ENCODE measurements at regions not wholly inside any gene's neighbourhood (a gene's known extent, or its start where the extent isn't known, plus 50 kb on each side); places are given as distances from the start of the nearest gene placed in this dataset.

DNA sequence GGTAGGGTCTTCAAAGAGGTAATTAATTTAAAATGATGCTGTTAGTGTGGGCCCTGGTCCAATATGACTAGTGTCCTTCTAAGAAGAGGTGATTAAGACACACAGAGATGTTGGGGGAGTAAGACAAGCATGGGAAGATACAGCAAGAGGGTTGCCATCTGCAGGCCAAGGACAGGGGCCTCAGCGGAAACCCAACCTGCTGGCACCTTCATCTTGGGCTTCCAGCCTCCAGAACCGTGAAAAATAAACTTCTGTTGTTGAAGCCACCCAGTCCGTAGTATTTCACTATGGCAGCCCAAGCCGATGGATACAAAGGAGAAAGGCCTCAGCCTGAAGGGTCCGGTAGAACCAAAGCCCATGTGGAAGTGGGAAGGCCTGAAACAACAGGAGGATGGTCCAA is 161.7 kb upstream of the UBE2E1 start:
- no peak for DNase-seq (ENCODE audit: low read depth)

DNA sequence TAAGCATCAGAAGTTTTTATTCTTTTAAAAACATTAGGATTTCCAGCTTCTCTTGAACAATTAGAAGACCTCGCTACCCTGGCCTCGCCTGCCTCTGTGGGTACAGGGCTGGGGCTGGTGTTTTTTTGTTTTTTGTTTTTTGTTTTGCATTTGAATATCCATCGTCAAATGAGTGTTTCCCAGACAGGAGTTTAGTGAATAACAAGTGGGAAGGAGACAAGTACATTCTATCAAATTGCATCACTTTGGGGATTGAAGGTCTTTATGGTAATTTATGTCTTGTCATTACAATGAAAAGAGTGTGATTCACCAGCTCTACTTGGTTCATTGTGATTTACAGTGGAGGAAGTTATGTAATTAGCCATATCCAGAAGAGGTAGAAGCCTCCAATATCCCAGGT is 161.1 kb upstream of the UBE2E1 start:
- no peak for DNase-seq (ENCODE audit: low read depth)

DNA sequence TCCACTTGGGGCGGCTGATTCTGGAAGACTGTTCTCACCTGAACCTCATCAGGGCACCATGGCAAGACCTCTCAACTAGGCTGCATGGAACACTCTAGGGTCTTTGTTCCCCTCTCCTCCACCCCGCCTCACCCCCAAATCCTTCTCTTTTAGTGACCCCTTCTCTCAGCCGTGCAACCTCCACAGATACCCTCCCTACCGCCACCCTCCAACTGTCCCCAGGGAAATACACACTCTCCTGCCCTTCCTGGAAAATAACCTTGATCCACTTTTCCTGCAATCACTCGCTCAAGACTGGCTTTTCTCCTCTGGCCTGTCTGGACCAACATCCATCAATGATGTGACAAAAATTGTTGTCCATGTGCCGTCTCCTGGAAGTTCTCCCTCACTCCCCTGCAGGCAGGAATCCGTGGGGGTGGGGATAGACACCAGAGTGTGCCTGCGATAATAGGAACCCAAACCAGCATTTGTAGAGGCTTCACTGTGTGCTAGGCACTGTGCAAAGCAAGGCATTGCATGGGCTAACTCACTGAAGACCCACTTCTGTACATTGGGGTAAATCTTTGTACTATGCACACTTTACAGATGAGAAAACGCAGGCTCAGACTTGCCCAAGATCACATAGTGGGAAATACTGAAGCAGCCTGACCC is 160.1 kb upstream of the UBE2E1 start:
- DNase-seq (ENCODE audit: low read depth): no peak

DNA sequence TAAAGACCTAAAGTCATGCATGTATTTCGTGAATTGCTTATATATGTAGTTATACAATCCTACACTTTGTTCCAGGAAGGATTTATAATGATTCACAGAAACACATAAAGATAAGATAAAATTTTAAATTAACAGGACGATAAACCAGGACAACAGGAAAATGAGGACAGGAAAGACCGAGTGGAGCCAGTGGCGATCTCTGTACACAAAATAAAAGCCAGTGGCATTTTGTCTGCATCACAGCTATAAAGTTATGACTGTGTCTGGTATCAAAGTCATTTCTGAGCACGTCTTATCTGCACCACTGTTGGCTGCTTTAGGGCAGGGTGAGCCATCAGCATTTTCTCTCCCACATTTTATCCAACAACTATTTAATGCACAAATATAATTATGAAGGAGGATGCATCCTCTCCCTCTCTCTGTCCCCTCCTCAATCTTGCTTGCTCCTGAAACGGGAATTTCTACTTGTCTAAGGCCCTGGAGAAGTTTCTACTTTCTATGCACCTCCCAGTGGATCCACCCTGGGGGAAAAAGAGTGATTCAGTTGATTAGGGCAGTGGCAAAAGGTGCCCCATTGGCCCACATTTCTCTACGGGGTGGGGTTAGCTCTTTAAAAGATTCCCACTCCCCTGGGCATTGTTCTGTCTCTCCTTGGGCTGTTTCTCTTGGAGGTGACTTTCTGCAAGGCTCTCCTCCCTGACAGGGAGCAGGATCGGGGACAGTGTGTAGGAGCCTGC is 159.4 kb upstream of the UBE2E1 start:
- no peak for DNase-seq (ENCODE audit: low read depth)

DNA sequence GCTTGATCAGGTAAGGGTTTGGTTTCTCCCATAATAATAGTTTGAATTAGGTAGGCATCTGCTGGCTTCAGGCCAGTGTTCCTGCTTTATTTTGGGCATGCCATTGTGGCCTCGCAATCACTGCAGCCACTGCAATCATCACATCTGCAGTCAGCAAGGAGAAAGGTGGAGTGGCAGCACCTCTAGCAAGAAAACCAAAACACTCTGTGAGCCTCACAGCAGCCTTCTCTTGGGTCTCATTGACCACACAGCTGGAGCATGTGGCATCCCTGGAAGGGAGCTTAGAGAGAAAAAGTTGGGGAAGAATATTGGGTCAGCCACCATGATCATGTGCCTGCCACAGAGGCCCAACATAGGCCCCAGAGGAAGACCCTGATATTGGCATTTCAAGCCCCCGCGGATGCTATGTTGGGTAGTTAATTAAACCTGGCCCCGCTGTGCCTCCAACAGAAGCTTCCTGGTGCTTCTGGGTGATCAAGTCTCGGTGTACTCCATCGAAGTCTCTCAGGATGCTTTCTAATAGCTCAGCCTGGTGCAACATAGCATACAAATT is 158.0 kb upstream of the UBE2E1 start:
- DNase-seq (ENCODE audit: low read depth): no peak

DNA sequence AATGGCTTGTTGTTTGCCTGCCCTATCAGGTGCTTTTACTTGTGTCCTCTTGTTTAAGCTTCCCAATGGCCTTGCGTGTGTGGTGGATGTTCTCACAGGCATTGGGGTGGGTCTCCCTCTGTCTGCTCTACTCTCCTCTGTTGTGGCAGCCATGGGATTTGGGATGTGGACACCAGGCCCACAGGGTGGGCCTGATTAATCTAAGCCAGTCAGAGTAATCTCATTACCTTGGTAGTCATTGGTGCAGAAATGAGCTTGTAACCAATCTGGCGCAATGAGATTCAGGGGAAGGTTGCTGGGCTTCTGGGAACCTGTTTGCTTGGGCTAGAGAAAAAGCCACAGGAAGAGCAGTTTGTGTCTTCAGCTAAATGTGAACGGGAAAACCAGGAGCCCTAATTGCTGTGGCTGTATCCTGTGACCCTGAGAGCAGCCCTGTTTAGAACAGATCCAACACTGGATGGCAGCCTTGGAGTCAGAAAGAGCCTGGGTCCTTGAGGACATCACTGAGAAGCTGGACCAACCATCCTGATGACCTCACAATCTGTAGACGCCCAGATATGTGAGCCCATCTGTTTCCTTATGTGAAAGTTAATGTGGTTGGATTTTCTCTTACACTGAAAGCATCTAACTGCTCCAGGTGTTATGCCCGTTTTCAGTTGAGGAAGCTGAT is 157.3 kb upstream of the UBE2E1 start:
- peak; percentile 46 for DNase-seq (ENCODE audit: low read depth)

DNA sequence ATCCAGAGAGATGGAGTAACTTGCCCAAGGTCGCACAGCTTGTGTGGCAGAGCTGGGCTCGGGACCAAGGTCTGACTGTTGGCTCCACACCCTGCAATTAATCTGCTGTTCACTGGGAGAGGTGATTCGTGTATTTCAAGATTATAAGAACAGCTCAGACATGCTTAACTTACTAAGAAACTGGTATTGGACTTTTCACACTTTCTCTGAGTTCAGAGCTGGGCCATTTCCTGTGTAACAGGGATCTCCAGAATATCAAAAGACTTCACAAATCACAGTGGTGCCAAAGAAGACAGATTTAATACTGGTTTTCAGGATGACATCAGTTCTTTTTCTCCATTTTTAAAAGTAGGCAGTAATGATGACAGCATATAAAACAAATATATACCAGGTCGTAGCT is 156.8 kb upstream of the UBE2E1 start:
- no peak for DNase-seq (ENCODE audit: low read depth)

DNA sequence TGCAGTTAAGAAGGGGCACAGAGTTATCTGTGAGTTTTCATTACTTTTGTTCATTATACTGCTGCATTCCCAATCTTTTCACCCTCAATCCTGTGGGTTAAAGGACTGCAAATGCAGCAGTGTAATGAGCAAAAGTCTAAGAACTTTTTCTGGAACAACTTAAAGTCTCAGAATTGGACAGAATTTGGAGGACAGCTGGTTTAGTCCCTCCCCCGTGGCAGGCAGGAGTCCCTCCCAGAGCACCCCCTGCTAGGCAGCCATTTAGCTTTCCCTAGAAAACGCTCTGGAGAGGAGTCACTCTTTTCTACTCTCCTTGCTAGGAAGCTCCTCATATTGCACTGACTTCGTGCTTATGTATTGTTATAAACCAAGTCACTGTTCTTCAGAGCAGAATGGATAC is 156.3 kb upstream of the UBE2E1 start:
- no peak for DNase-seq (ENCODE audit: low read depth)

DNA sequence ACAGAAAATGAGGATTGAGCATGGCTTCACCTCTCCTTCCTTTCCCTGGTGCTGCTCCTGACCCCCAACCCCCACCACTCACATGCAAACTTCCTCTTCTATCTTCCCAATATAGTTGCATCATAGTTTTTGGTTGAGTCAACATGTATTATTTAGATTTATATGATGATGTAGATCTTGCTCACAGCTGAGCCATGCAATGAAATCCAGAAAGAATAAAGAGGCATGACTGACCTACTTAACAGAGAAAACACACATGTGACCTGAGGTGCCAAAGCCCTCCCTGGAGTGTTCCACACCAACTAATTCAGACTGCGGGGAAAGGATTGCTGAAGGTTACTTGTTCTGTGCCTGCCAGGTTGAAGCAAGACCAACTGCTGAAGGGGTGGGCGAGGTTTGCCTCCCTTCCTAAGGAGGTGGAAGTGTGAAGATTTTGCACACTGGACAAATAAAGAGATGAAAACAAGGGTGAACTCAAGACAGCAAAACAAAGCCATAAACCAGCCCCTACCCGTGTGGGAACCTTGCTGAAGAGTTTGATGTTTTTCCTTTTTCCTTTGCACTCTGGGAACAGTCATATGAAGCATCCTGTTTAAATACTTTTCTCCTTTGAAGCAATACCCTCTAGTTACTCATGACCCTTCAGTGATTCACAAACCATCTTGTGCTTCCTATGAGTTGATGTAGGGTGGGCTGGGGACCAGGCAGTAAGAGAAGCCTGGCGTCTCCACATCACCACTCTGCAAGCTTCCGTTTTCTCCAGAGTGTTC is 155.2 kb upstream of the UBE2E1 start:
- DNase-seq (ENCODE audit: low read depth): peak; percentile 83

DNA sequence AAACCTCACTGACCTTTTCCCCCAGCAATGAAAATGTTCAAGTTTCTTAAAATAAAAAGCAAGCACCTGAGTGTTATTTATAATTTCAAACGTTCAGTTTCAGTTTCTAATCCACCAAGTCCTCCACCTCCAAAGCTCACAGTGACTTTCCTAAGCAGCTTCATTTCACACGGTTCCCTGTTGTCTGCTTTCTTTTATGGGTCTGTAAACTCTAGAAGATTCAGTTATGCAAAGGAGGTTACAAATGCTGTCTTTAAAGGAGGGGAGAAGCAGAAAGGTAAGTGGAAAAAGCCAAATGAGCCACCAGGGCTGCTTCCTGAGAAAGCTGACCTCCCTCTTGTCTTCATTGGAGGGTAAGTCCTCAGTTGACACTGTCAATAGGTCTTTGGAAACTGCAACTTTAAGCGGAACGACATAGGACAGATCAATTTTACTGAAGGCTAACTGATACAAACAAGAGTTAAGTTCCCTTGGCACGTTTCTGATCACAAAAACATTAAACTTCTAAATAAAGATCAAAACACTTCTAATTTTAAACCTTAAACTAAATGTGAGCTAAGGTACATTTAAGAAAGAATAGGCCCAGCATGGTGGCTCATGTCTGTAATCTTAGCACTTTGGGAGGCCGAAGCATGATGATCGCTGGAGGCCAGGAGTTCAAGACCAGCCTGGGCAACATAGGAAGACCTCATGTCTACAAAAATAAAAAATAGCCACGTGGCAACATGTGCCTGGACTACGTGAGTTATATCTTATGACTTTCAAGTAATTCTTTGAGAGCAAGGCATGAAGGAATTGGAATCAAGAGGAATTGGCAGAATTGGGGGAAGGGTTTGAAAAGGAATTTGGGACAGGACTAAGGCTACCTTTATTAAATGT is 151.9 kb upstream of the UBE2E1 start:
- DNase-seq (ENCODE audit: low read depth): no peak

DNA sequence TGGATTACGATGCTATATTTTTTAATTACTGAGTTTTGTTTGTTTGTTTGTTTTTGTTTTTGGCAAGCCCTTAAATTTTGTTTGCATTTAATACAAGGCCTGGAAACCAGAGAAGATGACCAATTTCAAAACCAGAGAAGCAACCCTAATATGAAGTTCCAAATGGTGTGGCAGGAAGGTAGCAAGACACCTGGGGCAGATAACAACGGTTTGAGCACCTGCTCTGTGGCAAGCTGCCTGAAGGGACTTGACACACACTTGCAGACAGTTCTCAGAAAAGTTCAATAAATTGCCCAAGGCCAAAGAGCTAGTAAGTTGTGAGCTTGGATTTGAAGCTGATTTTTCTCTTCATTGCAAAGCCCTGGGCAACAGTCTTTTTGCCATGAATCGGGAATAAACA is 151.2 kb upstream of the UBE2E1 start:
- DNase-seq (ENCODE audit: low read depth): no peak

DNA sequence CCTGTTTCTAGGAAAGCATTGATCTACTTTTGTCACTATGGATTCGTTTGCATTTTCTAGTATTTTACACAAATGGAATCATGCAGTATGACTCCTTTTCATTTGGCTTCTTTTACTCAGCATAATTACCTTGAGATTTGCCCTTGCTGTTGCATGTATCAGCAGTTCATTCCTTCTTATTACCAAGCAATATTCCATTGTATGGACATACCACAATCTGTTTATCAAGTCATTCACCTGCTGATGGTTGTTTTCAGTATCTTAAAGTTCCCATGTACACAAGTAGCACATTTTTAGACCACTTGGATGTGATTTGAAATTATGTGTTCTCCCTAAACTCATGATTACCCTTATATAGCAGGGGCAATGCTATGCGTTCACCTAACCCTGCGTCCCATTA is 150.0 kb upstream of the UBE2E1 start:
- no peak for DNase-seq (ENCODE audit: low read depth)

DNA sequence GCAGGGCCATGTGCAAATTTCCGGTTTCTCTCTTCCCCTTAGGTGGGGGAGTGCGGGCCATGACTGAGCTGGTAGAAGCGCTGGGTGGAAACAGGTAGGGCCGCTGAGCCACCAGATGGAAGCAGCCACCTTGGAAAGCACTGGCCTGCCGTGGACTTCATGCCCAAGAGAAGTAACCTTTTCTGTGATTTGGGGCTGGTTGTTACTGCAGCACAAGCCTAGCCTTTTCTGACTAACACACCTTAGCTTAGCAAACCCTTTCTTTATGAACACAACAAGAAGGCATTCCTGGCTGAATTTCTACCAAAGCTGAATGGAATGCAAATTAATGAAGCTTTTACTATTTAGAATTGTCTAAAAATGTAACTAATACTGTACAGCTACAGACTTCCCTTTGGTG is 149.6 kb upstream of the UBE2E1 start:
- DNase-seq (ENCODE audit: low read depth): no peak

DNA sequence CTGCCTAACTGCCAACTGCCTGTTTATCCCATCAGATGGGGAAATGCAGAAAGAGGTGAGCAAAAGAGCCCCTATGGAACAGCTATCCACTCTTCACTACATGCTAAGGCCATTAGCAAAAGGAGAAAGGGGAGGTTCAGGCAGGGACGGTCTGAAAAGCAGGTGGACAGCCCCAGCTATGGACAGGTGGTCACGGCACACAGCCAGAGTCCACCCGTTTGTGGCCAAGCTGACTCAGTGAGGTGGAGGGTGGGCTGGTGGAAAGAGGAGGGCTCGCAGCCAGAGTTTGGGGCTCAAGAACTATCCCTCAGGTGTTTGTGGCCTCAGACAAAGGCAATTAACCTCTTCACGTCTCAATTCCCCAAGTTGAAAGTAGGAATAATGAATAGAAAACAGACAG is 148.9 kb upstream of the UBE2E1 start:
- no peak for DNase-seq (ENCODE audit: low read depth)

DNA sequence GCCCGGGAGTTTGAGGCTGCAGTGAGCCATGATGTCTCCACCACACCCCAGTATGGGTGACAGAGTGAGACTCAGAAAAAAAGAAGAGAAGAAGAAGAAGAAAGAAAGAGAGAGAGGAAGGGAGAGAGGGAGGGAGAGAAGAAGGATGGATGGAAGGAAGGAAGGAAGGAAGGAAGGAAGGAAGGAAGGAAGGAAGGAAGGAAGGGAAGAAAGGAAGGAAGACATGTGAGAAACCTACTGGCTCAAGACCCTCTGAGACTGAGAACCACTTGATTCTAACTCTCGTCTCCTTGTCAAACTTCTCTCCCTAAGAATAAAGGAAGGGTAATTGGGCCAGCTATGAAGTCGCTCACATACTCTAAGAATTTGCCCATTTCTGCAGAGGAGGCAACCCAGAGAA is 148.1 kb upstream of the UBE2E1 start:
- DNase-seq (ENCODE audit: low read depth): no peak

DNA sequence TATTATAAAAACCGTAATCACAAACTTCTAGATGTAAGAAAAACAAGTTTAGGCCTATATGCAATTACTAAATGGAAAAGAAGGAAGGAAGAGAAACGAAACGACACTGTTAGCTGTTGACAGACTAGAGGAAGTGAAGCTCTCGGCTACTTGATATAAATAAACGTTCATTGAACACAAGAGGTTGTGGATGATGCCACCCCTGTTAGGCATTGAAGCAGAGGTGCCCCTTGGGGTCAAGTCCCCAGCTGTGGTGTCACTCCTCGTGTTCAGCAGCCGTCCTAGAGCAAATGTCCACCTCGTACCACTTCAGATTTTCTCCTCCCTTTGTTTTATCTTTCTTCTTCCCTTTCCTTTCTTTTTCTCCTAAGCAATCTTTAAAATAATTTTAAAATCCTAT is 146.5 kb upstream of the UBE2E1 start:
- no peak for DNase-seq (ENCODE audit: low read depth)

DNA sequence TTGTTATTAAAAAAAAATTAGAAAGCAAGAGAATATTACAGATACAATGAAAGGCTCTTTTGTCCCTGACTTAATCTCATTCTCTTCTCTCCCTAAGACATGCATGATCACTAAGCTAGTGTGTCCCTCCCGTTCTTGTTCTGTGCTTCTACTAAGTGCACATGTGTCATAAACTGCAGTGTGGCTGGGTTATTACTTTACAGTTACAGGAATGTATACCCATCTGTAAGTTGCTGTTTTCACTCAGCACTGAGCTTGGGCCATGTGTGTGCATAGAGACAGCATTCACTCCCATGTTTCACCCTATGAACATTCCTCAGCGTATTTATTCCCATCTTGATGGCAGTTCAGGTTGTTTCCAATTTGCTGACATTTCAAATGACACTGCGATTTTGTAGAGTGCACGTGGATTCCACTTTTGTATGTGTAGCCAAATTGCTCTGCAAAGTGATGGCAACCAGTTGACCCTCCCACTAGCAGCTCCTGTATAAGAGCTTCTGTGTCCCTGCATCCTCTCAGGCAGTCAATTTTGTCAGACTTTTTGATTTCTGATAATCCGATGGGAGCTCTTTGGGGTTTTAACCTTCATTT is 145.8 kb upstream of the UBE2E1 start:
- no peak for DNase-seq (ENCODE audit: low read depth)

DNA sequence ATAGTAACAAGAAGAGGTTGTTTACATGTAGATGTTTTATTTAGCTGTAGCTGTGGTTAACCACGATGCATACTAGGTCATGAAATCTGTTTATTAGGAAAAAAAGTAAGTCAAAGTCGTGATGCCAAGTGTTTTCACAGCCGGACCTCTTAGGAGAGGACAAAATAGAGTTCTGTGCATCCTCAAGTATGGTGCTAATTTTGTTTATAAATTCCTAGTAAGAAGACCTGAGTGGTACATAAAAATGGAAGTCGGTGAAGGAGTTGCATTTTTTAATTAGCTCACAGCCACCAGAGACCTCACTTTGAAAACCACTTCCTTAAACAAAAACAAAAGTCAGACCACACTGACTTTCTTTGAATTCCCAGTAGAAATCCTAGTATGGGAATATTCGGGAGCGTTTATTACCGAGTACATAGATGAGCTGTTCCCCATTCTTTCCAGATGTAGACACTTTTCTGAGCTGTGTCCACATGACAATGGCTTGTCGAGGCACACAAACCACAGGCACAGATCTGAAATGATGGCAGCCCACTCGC is 143.6 kb upstream of the UBE2E1 start:
- peak; percentile 54 for DNase-seq (ENCODE audit: low read depth)

DNA sequence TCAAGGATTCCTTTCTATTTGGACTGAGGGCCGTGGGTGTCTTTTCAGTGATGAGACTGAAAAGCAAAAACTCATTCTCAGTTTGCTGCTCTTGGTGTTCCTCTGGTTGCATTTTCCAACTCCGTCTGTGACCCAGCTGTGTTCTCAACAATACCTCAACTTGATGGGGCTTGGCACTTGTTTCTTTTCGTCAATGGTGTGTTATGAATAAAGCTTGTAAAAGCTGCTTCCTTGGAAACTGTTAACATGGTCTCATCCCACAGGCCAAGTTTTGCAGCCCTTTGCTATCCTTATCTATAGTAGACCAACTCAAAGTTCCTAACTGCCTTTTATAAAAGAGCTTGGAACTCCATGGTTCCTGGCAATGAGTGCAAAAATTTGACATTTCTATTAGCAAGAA is 142.5 kb upstream of the UBE2E1 start:
- no peak for DNase-seq (ENCODE audit: low read depth)

DNA sequence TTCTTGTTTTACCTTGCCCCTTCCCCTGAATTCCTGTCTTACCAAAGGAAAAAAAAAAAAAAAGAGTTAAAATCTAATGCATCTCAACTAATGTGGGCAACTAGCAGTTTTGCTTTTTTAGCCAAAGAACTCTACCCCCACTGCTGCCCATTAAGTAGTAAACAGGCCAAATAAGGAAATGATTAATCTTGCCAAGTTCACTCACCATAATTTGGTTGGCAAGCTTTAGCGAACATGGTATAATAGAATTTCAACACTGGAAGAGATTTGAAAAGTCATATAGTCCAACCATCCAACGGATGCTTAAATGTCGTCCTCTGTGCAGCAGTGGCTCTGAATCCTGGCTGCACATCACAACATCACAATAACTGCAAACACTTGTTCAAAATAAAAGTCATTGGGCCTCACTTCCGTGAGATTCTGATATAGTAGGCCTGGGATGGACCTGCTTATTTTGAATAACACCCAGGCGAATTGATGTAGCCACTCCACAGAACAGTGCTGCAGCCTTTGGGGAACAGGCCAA is 142.0 kb upstream of the UBE2E1 start:
- DNase-seq (ENCODE audit: low read depth): peak; percentile 49
